K562 (cell line): ENCODE measurements at regions not wholly inside any gene's neighbourhood (a gene's known extent, or its start where the extent isn't known, plus 50 kb on each side); places are given as distances from the start of the nearest gene placed in this dataset.

Experiments
- ATAC-seq: fragments of 200-7000 bp; cut with Tn5 transposase; 3 replicates; pipeline ENCODE4 v1.9.1; 2020; ENCODE audit warnings: moderate library complexity
- BruUV-seq: library from RNA; stranded (reverse); fragments of 400-500 nt; replicated peaks from 2 replicates; lab custom pipeline; 2021; lab: Mats Ljungman, UMichigan
- CTCF ChIA-PET: fragments of 300-600 bp; formaldehyde crosslinking; extraction: SDS; loops from one replicate; lab custom pipeline; 2021; ENCODE audit warnings: low intra/inter-chr PET ratio; lab: Yijun Ruan, JAX
- POLR2A ChIA-PET: fragments of 300-600, 350-650 bp; sonication (Branson Sonifier 250); formaldehyde crosslinking; extraction: SDS; loops from one replicate; lab custom pipeline; 2021; ENCODE audit warnings: antibody characterized with exemption, inconsistent platforms; lab: Yijun Ruan, JAX
- DNase-seq, 4 experiments: peaks; one replicate each; pipeline versions ENCODE4 v3.0.0 to v3.0.0-alpha.2; 2011 to 2018; ENCODE audit warnings: low spot score in 3 of 4, mixed read lengths in 3 of 4; ENCODE audit errors: extremely low read depth in 1 of 4
- FAIRE-seq: peaks from 2 replicates; lab custom pipeline; 2011; peaks lifted over from hg19 to GRCh38; lab: Jason Lieb, UNC
- H2AFZ ChIP-seq: 2 replicates; pipeline ENCODE4 v1.6.0; 2011; ENCODE audit warnings: low read depth, low read length, control low read depth, inconsistent platforms
- H3K27ac ChIP-seq: fragments of 200-600 bp; 3 replicates; pipeline ENCODE4 v1.8.0; 2011; ENCODE audit warnings: low read depth, mild to moderate bottlenecking, control low read depth, inconsistent platforms, low read length, moderate library complexity, mixed read lengths; ENCODE audit errors: extremely low read depth
- H3K27me3 ChIP-seq, 2 experiments: fragments of 300-600 bp in 1 of 2; 2 replicates in 1 of 2; 3 replicates in 1 of 2; pipeline versions ENCODE4 v1.6.0 to v1.8.0; 2011; ENCODE audit warnings: inconsistent platforms in 2 of 2, low read length in 2 of 2, mild to moderate bottlenecking in 1 of 2, mixed read lengths in 1 of 2, moderate library complexity in 1 of 2; ENCODE audit not compliant: control insufficient read depth in 2 of 2, insufficient read depth in 2 of 2
- H3K36me3 ChIP-seq: fragments of 300-600 bp; 3 replicates; pipeline ENCODE4 v1.8.0; 2011; ENCODE audit warnings: mild to moderate bottlenecking, low read length, inconsistent platforms; ENCODE audit not compliant: control insufficient read depth, insufficient read depth
- H3K4me1 ChIP-seq, 2 experiments: fragments of 200-600 bp in 1 of 2; replicated peaks in 1 of 2; 2 replicates in 1 of 2; 3 replicates in 1 of 2; pipeline versions ENCODE4 v1.5.1 to v1.8.0; 2011; ENCODE audit warnings: inconsistent platforms in 2 of 2, low read length in 2 of 2, mild to moderate bottlenecking in 1 of 2, mixed read lengths in 1 of 2, moderate library complexity in 1 of 2; ENCODE audit not compliant: control insufficient read depth in 2 of 2, insufficient read depth in 2 of 2
- H3K4me2 ChIP-seq: 2 replicates; pipeline ENCODE4 v1.6.1; 2011; ENCODE audit warnings: low read length, control low read depth, inconsistent platforms, mixed read lengths; ENCODE audit not compliant: insufficient read depth
- H3K4me3 ChIP-seq: fragments of 200-600 bp; sonication (generic), shearing (Covaris generic); 2 replicates; pipeline ENCODE4 v1.5.1; 2016; ENCODE audit warnings: control low read depth, inconsistent platforms
- H3K79me2 ChIP-seq: fragments of 200-600 bp; 3 replicates; pipeline ENCODE4 v1.8.0; 2011; ENCODE audit warnings: low read length, inconsistent platforms; ENCODE audit not compliant: control insufficient read depth, insufficient read depth
- H3K9ac ChIP-seq, 2 experiments: 2 replicates each; pipeline versions ENCODE4 v1.6.0 to v1.6.1; 2011; ENCODE audit warnings: low read depth in 2 of 2, low read length in 2 of 2, control low read depth in 1 of 2, inconsistent platforms in 1 of 2, mild to moderate bottlenecking in 1 of 2, mixed read lengths in 1 of 2; ENCODE audit not compliant: insufficient read depth in 1 of 2
- H3K9me1 ChIP-seq: one replicate; pipeline ENCODE4 v1.6.0; 2011; ENCODE audit warnings: inconsistent platforms, mild to moderate bottlenecking, low read length, moderate library complexity; ENCODE audit not compliant: control insufficient read depth, insufficient read depth
- H3K9me3 ChIP-seq: replicated peaks from 2 replicates; pipeline ENCODE4 v1.5.1; 2011; ENCODE audit warnings: low read depth, low read length, inconsistent platforms; ENCODE audit not compliant: control insufficient read depth, insufficient read depth
- H4K20me1 ChIP-seq: replicated peaks from 2 replicates; pipeline ENCODE4 v1.6.1; 2011; ENCODE audit warnings: low read length, inconsistent platforms, mixed read lengths; ENCODE audit not compliant: control insufficient read depth, insufficient read depth
- BCL6 ChIP-seq: fragments of 250-450 bp; sonication (Bioruptor Pico); IDR thresholded peaks from 2 replicates; pipeline ENCODE4 v1.4.0; 2020
- BCOR ChIP-seq: fragments of 450-650 bp; IDR thresholded peaks from 2 replicates; pipeline ENCODE4 v1.6.1; 2016
- CUX1 ChIP-seq: fragments of 200-800 bp; sonication (Bioruptor generic); IDR thresholded peaks from 2 replicates; pipeline ENCODE4 v1.6.1; 2016; ENCODE audit warnings: missing genetic modification characterization, missing compliant biosample characterization
- DACH1 ChIP-seq: fragments of 450-650 bp; IDR thresholded peaks from 2 replicates; pipeline ENCODE4 v1.6.1; 2018; ENCODE audit not compliant: partially characterized antibody
- FOXJ2 ChIP-seq: fragments of 200-800 bp; sonication (Bioruptor generic); IDR thresholded peaks from 2 replicates; pipeline ENCODE4 v1.6.1; 2016; ENCODE audit warnings: missing genetic modification characterization, missing compliant biosample characterization
- FOXP4 ChIP-seq: sonication (generic); formaldehyde crosslinking; IDR thresholded peaks from 2 replicates; pipeline ENCODE4 v1.8.0; 2022; ENCODE audit warnings: mild to moderate bottlenecking, missing genetic modification reagents, borderline replicate concordance
- MCM2 ChIP-seq: fragments of 450-650 bp; IDR thresholded peaks from 2 replicates; pipeline ENCODE4 v1.6.1; 2017; ENCODE audit warnings: low read depth, mild to moderate bottlenecking
- PBX2 ChIP-seq, 2 experiments: IDR thresholded peaks in 1 of 2; conservative IDR thresholded peaks in 1 of 2; 2 replicates each; pipeline ENCODE4 v1.6.1; 2016; ENCODE audit warnings: low read depth in 2 of 2, mild to moderate bottlenecking in 1 of 2, missing compliant biosample characterization in 1 of 2, missing genetic modification characterization in 1 of 2, moderate library complexity in 1 of 2
- RNF2 ChIP-seq: sonication (generic); IDR thresholded peaks from 2 replicates; pipeline ENCODE4 v1.6.1; 2016
- STAT5B ChIP-seq: fragments of 250-450 bp; sonication (Bioruptor Pico); IDR thresholded peaks from 2 replicates; pipeline ENCODE4 v1.8.0; 2021; ENCODE audit warnings: mild to moderate bottlenecking, inconsistent platforms
- ZFX ChIP-seq: sonication (generic); formaldehyde crosslinking; IDR thresholded peaks from 2 replicates; pipeline ENCODE4 v1.8.0; 2022; ENCODE audit warnings: mild to moderate bottlenecking, missing genetic modification reagents, moderate library complexity
- ZNF561 ChIP-seq: fragments of 450-650 bp; formaldehyde crosslinking; conservative IDR thresholded peaks from 2 replicates; pipeline ENCODE4 v1.4.0; 2020; ENCODE audit warnings: mild to moderate bottlenecking, moderate library complexity
- ZNF57 ChIP-seq: fragments of 450-650 bp; formaldehyde crosslinking; IDR thresholded peaks from 2 replicates; pipeline ENCODE4 v1.4.0; 2020; ENCODE audit warnings: mild to moderate bottlenecking, moderate library complexity
- WGBS: fragments of 100-300 bp; shearing (Covaris generic); methylation state at CpG from one replicate; pipeline ENCODE4 v1.1.6; 2016; ENCODE audit warnings: low coverage, mixed read lengths; ENCODE audit not compliant: insufficient coverage; ENCODE audit errors: missing lambda C conversion rate; 5-methylcytosine and 5-hydroxymethylcytosine counted together
- in situ Hi-C: fragments of 300-500 bp; cut with MboI; formaldehyde crosslinking; loops from 4 replicates; pipeline ENCODE4 v1.15.0; 2018; ENCODE audit warnings: inconsistent platforms, mixed read lengths
- intact Hi-C: fragments of 100-400 bp; cut with micrococcal nuclease; formaldehyde crosslinking; loops from 2 replicates; pipeline ENCODE4 v1.14.2; 2022

- TF ChIP-seq MCM2 (no peak), BCOR (no peak)
Observed at GRCh38 chr10:88073682-88074081, 210.3 kb downstream of the PTEN start (continued).

GRCh38 chr10:88074971-88075370, 211.5 kb downstream of the PTEN start:
- intact Hi-C loops (no loop called here), in situ Hi-C loops (loop anchor here (25.0 kb wide), 1 partner anchor 213 kb away; the partner anchor contains the start of genes KLLN and PTEN)
- ATAC-seq, result no peak
- peaks cover 0 to 9% of the 10 kb centered on the region in 2 experiments; a peak in 2 of 5 replicates for H3K27me3 ChIP-seq
- 6% methylated on average over 4 of the region's 5 CpGs for WGBS
- ChIA-PET CTCF (no interaction called here), POLR2A (no interaction called here)
- no peaks in the 10 kb centered on the region for H3K36me3 ChIP-seq
- no peak overlapping the region for H3K9ac ChIP-seq
- BruUV-seq, result no TSS peak
- H2AFZ ChIP-seq, result no peak overlapping the region
- H3K4me3 ChIP-seq, result no peak overlapping the region
- no peak overlapping the region for H3K27ac ChIP-seq
- no peaks in the 10 kb centered on the region for H3K79me2 ChIP-seq
- H3K9me1 ChIP-seq, result no peaks in the 10 kb centered on the region
- no peak for DNase-seq
- no peak for FAIRE-seq
- H4K20me1 ChIP-seq, result no peaks in the 10 kb centered on the region
- no peaks in the 10 kb centered on the region for H3K9me3 ChIP-seq
- no peaks in the 10 kb centered on the region; a peak in 1 of 5 replicates for H3K4me1 ChIP-seq
- H3K4me2 ChIP-seq, result no peak overlapping the region
- TF ChIP-seq STAT5B (CRISPR knock-in tag) (no peak), ZNF57 (CRISPR knock-in tag) (no peak), FOXJ2 (tag) (no peak), FOXP4 (CRISPR knock-in tag) (no peak), ZFX (no peak), RNF2 (no peak), PBX2 (CRISPR knock-in tag; IDR thresholded peaks at IDR 0.05; ENCODE audit: low read depth) (no peak), PBX2 (tag; conservative IDR thresholded peaks at IDR 0.05; ENCODE audit: low read depth) (no peak), CUX1 (no peak), DACH1 (no peak), BCL6 (CRISPR knock-in tag) (no peak), ZNF561 (CRISPR knock-in tag) (no peak)
